ENCODE measurements at regions not wholly inside any gene's neighbourhood (a gene's known extent, or its start where the extent isn't known, plus 50 kb on each side); places are given as distances from the start of the nearest gene placed in this dataset.

GRCh38 chr5:18051953-18052352, 417.7 kb downstream of the TAF11L14 start:
- DNase-seq, result no peak

- no peak for DNase-seq
These were observed 418.3 kb downstream of the TAF11L14 start for GRCh38 chr5:18052569-18052968.

- DNase-seq, result no peak
These were observed 423.5 kb downstream of the TAF11L14 start for GRCh38 chr5:18057725-18058124.

GRCh38 chr5:18067615-18068014, 433.4 kb downstream of the TAF11L14 start:
- no peak for DNase-seq

- DNase-seq, result no peak
These were observed 434.6 kb downstream of the TAF11L14 start for GRCh38 chr5:18068826-18069225.

GRCh38 chr5:18069790-18070189, 435.5 kb downstream of the TAF11L14 start:
- DNase-seq, result no peak

GRCh38 chr5:18072600-18072999, 438.3 kb downstream of the TAF11L14 start:
- no peak for DNase-seq

GRCh38 chr5:18074961-18075360, 440.7 kb downstream of the TAF11L14 start:
- DNase-seq, result no peak

GRCh38 chr5:18078157-18078556, 443.9 kb downstream of the TAF11L14 start:
- DNase-seq, result no peak

- DNase-seq, result no peak
These were observed 445.6 kb downstream of the TAF11L14 start for GRCh38 chr5:18079831-18080230.

- DNase-seq, result no peak
These were observed 453.8 kb downstream of the TAF11L14 start for GRCh38 chr5:18088020-18088579.

GRCh38 chr5:18090177-18090576, 455.9 kb downstream of the TAF11L14 start:
- DNase-seq, result no peak

- no peak for DNase-seq
These were observed 456.9 kb downstream of the TAF11L14 start for GRCh38 chr5:18091142-18091541.

GRCh38 chr5:18091758-18092157, 457.5 kb downstream of the TAF11L14 start:
- DNase-seq, result no peak

GRCh38 chr5:18095061-18095460, 460.8 kb downstream of the TAF11L14 start:
- DNase-seq, result no peak

- DNase-seq, result no peak
These were observed 463.6 kb downstream of the TAF11L14 start for GRCh38 chr5:18097817-18098216.

GRCh38 chr5:18098691-18099090, 464.4 kb downstream of the TAF11L14 start:
- no peak for DNase-seq

GRCh38 chr5:18099261-18099660, 465.0 kb downstream of the TAF11L14 start:
- DNase-seq, result no peak

- DNase-seq, result no peak
These were observed 467.3 kb downstream of the TAF11L14 start for GRCh38 chr5:18101532-18101931.

GRCh38 chr5:18102733-18103132, 468.5 kb downstream of the TAF11L14 start:
- DNase-seq, result no peak

GRCh38 chr5:18105449-18105848, 471.2 kb downstream of the TAF11L14 start:
- DNase-seq, result no peak

- DNase-seq, result no peak
These were observed 477.7 kb downstream of the TAF11L14 start for GRCh38 chr5:18111906-18112465.

GRCh38 chr5:18113721-18114120, 479.5 kb downstream of the TAF11L14 start:
- DNase-seq, result no peak

- no peak for DNase-seq
These were observed 480.0 kb downstream of the TAF11L14 start for GRCh38 chr5:18114151-18114757.

GRCh38 chr5:18117968-18118367, 483.7 kb downstream of the TAF11L14 start:
- DNase-seq, result no peak

Data from CD4-positive, alpha-beta T cell treated with Interleukin-4 for 1 hour (primary cell).